K562 (cell line): ENCODE measurements at regions not wholly inside any gene's neighbourhood (a gene's known extent, or its start where the extent isn't known, plus 50 kb on each side); places are given as distances from the start of the nearest gene placed in this dataset.

Experiments used
- HDAC2 ChIP-seq: fragments of 450-650 bp; IDR thresholded peaks from 2 replicates; pipeline ENCODE4 v1.6.1; 2016; ENCODE audit warnings: mild to moderate bottlenecking
- HNRNPK ChIP-seq: fragments of 200-400 bp; formaldehyde crosslinking; IDR thresholded peaks from one replicate; pipeline ENCODE4 v1.6.1; 2018; ENCODE audit warnings: mild to moderate bottlenecking, low read depth, low read length; ENCODE audit not compliant: poor library complexity, severe bottlenecking
- MTA1 ChIP-seq: fragments of 450-650 bp; IDR thresholded peaks from 2 replicates; pipeline ENCODE4 v1.6.1; 2017; ENCODE audit warnings: borderline replicate concordance
- PHF20 ChIP-seq: fragments of 450-650 bp; IDR thresholded peaks from 2 replicates; pipeline ENCODE4 v1.6.1; 2018; ENCODE audit not compliant: partially characterized antibody
- TEAD4 ChIP-seq, 2 experiments: sonication (generic) in 1 of 2; formaldehyde crosslinking in 1 of 2; IDR thresholded peaks; 2 replicates each; pipeline versions ENCODE4 v1.6.1 to v1.8.0; 2012 to 2022; ENCODE audit warnings: borderline replicate concordance in 1 of 2, inconsistent platforms in 1 of 2, low read length in 1 of 2, mild to moderate bottlenecking in 1 of 2, missing genetic modification reagents in 1 of 2
- ZBTB17 ChIP-seq: fragments of 450-650 bp; formaldehyde crosslinking; IDR thresholded peaks from 2 replicates; pipeline ENCODE4 v1.4.0; 2020; ENCODE audit warnings: mild to moderate bottlenecking
- TF ChIP-seq, protein P1 (sequence below), 3 experiments: IDR thresholded peaks in 2 of 3; conservative IDR thresholded peaks in 1 of 3; 2 replicates each; pipeline ENCODE4 v1.5.1; 2011 to 2012; ENCODE audit warnings: low read length in 3 of 3, mild to moderate bottlenecking in 3 of 3, control low read depth in 2 of 3, improper control_type of control experiment in 1 of 3, inconsistent platforms in 1 of 3, low read depth in 1 of 3, mixed read lengths in 1 of 3, moderate library complexity in 1 of 3; ENCODE audit not compliant: insufficient read depth in 2 of 3
- TF ChIP-seq, protein P2 (sequence below): fragments of 450-650 bp; IDR thresholded peaks from 2 replicates; pipeline ENCODE4 v1.6.1; 2016
- TF ChIP-seq, protein P3 (sequence below): fragments of 450-650 bp; formaldehyde crosslinking; IDR thresholded peaks from 2 replicates; pipeline ENCODE4 v1.4.0; 2020; ENCODE audit warnings: mild to moderate bottlenecking

DNA sequence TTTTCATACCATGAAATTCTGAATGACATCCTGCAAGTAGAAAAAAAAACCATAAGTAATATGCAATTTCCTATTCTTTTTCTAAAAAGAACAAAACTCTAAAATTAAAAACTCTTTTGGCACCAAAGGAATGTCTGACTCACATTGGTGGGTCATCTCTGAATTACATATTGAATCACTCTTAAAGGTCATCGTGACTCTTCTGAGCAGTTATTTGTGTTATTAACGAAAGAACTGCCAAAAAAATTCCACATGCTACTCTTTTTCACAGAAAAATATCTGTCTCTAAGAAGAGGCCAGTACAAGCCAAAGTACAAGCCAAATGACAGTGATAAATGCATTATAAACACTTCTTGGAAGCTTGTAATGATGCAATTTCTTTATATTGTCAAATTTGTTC, 282.2 kb downstream of the GUCY2F start:
- TF ChIP-seq TEAD4 (IDR thresholded peaks at IDR 0.05; ENCODE audit: low read length) (no peak), TEAD4 (CRISPR knock-in tag; IDR thresholded peaks at IDR 0.05; ENCODE audit: borderline replicate concordance) (no peak), ZBTB17 (CRISPR knock-in tag) (no peak), HDAC2 (no peak), HNRNPK (no peak), MTA1 (no peak), PHF20 (no peak)
- TF ChIP-seq, protein P1, sequence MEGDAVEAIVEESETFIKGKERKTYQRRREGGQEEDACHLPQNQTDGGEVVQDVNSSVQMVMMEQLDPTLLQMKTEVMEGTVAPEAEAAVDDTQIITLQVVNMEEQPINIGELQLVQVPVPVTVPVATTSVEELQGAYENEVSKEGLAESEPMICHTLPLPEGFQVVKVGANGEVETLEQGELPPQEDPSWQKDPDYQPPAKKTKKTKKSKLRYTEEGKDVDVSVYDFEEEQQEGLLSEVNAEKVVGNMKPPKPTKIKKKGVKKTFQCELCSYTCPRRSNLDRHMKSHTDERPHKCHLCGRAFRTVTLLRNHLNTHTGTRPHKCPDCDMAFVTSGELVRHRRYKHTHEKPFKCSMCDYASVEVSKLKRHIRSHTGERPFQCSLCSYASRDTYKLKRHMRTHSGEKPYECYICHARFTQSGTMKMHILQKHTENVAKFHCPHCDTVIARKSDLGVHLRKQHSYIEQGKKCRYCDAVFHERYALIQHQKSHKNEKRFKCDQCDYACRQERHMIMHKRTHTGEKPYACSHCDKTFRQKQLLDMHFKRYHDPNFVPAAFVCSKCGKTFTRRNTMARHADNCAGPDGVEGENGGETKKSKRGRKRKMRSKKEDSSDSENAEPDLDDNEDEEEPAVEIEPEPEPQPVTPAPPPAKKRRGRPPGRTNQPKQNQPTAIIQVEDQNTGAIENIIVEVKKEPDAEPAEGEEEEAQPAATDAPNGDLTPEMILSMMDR (IDR thresholded peaks at IDR 0.05 in 2 of 3, conservative IDR thresholded peaks at IDR 0.05 in 1 of 3; ENCODE audit: insufficient read depth in 2 of 3, low read depth in 1 of 3, low read length in 3 of 3): no peak
- TF ChIP-seq, protein P2, sequence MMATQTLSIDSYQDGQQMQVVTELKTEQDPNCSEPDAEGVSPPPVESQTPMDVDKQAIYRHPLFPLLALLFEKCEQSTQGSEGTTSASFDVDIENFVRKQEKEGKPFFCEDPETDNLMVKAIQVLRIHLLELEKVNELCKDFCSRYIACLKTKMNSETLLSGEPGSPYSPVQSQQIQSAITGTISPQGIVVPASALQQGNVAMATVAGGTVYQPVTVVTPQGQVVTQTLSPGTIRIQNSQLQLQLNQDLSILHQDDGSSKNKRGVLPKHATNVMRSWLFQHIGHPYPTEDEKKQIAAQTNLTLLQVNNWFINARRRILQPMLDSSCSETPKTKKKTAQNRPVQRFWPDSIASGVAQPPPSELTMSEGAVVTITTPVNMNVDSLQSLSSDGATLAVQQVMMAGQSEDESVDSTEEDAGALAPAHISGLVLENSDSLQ: no peak
- TF ChIP-seq, protein P3, sequence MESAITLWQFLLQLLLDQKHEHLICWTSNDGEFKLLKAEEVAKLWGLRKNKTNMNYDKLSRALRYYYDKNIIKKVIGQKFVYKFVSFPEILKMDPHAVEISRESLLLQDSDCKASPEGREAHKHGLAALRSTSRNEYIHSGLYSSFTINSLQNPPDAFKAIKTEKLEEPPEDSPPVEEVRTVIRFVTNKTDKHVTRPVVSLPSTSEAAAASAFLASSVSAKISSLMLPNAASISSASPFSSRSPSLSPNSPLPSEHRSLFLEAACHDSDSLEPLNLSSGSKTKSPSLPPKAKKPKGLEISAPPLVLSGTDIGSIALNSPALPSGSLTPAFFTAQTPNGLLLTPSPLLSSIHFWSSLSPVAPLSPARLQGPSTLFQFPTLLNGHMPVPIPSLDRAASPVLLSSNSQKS: no peak
